NCI-H1436 treated with DMSO at 0.1 percent for 48 hours (cell line): ENCODE measurements at regions not wholly inside any gene's neighbourhood (a gene's known extent, or its start where the extent isn't known, plus 50 kb on each side); places are given as distances from the start of the nearest gene placed in this dataset.

Experiments used
- DNase-seq: peaks from one replicate; lab custom pipeline; 2025; lab: John Stamatoyannopoulos, UW

GRCh38 chr6:48818052-48818412, 645.0 kb downstream of the MMUT start:
- DNase-seq, result no peak

DNA sequence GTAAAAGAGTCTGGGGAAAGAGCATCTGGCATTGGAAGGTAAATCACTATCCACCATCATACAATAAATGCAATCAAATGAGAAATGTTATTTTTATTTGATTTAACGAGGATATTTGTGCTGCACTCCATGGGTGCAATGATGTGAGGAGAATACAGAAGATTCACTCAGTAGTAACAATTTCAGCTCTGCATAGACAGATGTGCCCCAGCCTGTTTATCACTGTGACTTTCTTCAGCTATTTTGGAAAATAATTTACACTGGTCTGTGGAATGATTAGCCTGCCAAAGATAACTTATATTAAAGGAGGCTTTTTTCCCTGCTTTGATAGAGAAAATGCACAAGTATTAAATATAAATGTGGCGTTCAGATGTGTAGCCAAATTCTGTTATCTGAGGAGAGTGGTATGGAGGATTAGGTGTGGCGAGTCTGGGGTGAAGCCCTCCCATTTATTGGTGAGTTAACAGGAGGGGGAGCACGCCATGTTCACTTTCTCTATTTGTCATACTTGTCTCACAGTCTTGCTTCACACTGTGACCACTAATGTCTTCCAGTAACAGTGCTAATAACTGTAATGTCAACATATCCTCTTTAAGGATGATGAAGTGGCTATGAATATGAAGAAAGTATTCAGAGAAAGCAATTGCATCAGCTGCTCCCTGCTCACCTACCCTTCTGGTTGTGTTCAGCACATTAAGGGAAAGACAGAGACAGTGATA, 645.6 kb downstream of the MMUT start:
- no peak for DNase-seq

GRCh38 chr6:48814957-48815356, 648.1 kb downstream of the MMUT start:
- no peak for DNase-seq

- no peak for DNase-seq
Measured at GRCh38 chr6:48813836-48814235, 649.2 kb downstream of the MMUT start.

DNA sequence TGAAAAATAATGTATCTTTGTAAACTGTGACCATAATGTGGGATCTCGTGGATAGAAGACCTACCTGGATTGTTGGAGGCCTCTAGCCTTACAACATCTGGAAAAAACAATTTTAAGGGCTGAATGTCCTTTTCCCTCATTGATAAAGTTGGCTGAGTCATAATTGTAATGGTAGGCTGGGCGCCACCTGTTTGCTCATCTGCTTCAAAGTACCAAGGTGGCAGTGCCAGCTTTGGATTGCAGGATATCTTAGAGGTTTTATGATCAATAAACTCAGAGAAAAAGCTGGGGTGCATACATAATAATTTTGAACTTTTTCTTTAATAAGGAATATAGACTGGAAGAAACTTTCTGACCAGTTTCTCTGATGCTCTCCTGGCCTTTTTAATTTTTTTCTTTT, 653.4 kb downstream of the MMUT start:
- no peak for DNase-seq

GRCh38 chr6:48809245-48809644, 653.8 kb downstream of the MMUT start:
- DNase-seq, result no peak

GRCh38 chr6:48798296-48798695, 664.8 kb downstream of the MMUT start:
- DNase-seq, result no peak

- no peak for DNase-seq
Measured at GRCh38 chr6:48782225-48782624, 671.2 kb upstream of the PTCHD4 start.

DNA sequence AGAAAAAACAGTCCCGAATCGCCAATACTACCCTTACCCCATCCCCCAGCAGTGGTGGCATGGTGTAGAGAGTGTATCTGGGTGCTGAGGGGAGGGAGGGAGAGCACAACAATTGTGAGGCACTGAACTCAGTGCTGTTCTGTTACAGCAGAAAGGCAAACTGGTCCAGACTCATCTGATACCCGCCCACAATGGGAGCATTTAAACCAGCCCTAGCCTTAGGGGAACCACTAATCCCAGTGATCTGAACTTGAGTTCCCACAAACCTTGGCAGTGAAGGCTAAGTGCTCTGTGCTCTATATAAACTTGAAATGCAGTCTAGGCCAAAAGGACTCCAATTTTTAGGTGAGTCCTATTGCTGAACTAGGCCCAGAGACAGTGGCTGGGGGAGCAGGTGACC, 666.4 kb upstream of the PTCHD4 start:
- DNase-seq, result no peak

- DNase-seq, result no peak
Measured at GRCh38 chr6:48775157-48775556, 664.2 kb upstream of the PTCHD4 start.

GRCh38 chr6:48774276-48774675, 663.3 kb upstream of the PTCHD4 start:
- no peak for DNase-seq

DNA sequence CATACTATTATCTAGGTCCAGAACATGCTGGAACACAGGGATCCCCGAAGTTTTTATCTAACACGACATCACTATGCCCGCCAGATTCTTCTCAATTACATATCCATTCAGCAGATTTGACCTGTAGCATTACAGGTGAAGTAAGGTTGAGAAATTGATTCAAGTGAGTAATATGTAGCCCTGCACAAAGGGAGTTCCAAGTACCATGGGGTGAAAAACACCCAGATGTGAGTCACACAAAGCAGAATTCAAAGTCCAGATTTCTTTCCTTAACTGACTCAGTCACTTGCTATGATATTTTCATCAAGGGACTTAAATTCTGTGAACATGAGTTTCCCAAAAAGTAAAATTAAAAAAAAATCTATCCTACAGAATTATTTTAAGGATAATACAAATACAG, 655.4 kb upstream of the PTCHD4 start:
- DNase-seq, result no peak

GRCh38 chr6:48765352-48765961, 654.5 kb upstream of the PTCHD4 start:
- peak; percentile 48 for DNase-seq

DNA sequence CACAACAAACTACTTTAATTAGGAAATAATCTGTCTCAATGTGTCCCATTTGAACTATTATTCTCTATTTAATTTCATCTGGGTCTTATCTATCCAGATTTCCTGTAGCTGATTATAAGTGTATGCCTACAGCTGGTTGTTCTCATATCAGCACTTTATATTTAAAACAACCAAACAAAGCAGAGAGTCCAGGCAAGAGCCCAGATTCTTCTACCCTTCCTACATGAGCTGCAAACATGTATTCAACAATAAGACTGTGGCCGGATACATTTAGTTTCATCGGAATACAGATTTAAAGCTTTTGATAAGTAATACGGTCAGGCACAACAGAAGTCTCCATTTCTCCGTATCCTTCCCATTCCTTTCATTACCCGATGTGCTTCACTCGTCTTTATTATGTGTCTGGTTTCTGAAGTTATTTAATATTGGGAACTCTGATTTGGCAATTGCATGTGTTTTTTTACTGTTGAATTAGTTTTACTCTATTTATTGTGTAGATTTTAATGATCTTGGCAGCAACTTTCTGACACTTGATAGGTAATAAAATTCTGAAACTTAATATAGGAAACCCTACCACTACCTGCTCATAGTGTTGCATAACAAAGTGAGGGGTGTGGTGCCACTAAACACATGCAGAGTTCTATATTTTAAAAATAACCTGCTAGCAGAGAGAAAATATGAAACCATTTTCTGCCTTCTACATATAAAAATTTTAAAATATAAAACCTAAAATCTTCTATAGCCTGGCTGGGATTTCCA, 653.5 kb upstream of the PTCHD4 start:
- DNase-seq, result no peak

DNA sequence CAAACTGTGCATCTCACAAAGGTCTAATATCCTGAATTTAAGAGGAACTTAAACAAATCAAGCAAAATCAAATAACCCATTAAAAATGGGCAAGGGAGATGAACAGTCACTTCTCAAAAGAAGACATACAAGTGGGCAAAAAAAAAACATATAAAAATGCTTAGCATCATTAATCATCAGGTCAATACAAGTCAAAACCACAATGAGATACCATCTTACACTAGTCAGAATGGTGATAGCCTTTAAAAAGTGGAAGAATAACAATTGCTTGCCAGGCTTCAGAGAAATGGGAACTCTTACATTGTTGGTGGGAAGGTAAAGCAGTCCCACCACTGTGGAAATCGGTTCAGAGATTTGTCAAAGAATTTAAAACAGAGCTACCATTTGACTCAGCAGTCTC, 646.7 kb upstream of the PTCHD4 start:
- no peak for DNase-seq

GRCh38 chr6:48755315-48755714, 644.3 kb upstream of the PTCHD4 start:
- DNase-seq, result no peak

- no peak for DNase-seq
Measured at GRCh38 chr6:48754641-48755040, 643.6 kb upstream of the PTCHD4 start.

GRCh38 chr6:48750861-48751260, 639.9 kb upstream of the PTCHD4 start:
- no peak for DNase-seq

GRCh38 chr6:48747471-48747870, 636.5 kb upstream of the PTCHD4 start:
- DNase-seq, result no peak

- no peak for DNase-seq
Measured at GRCh38 chr6:48747040-48747439, 636.0 kb upstream of the PTCHD4 start.

- DNase-seq, result no peak
Measured at GRCh38 chr6:48744948-48745347, 634.0 kb upstream of the PTCHD4 start.

- no peak for DNase-seq
Measured at GRCh38 chr6:48743738-48744137, 632.7 kb upstream of the PTCHD4 start.

GRCh38 chr6:48736501-48737206, 625.7 kb upstream of the PTCHD4 start:
- no peak for DNase-seq
